EH (cell line): ENCODE measurements at regions not wholly inside any gene's neighbourhood (a gene's known extent, or its start where the extent isn't known, plus 50 kb on each side); places are given as distances from the start of the nearest gene placed in this dataset.
"Not testable (repeated sequence)": the region's sequence is repeated elsewhere in the genome, so short reads cannot be mapped to it uniquely, and the experiment has no call there.

ENCODE experiments used
- DNase-seq: peaks from one replicate; pipeline ENCODE4 v3.0.0-alpha.2; 2015; ENCODE audit warnings: low read depth

DNA sequence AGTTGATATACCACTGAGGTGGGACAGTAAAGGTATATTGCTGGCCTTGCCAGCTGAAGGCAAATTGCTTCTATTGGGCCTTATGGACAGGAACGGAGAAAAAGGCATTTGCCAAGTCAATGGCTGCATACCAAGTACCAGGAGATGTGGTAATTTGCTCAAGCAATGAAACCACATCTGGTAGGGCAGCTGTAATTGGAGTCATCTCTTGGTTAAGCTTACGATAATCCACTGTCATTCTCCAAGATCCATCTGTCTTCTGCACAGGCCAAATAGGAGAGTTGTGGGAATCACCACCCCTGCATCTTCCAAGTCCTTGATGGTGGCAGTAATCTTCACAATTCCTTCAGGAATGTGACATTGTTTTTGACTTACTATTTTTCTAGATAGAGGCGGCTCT, 350.7 kb upstream of the ADAMTS5 start:
- DNase-seq: not testable (repeated sequence)

GRCh38 chr21:27315373-27315772, 348.5 kb upstream of the ADAMTS5 start:
- DNase-seq: no peak

- DNase-seq: peak; percentile 79
Measured at GRCh38 chr21:27314131-27314530, 347.2 kb upstream of the ADAMTS5 start.

DNA sequence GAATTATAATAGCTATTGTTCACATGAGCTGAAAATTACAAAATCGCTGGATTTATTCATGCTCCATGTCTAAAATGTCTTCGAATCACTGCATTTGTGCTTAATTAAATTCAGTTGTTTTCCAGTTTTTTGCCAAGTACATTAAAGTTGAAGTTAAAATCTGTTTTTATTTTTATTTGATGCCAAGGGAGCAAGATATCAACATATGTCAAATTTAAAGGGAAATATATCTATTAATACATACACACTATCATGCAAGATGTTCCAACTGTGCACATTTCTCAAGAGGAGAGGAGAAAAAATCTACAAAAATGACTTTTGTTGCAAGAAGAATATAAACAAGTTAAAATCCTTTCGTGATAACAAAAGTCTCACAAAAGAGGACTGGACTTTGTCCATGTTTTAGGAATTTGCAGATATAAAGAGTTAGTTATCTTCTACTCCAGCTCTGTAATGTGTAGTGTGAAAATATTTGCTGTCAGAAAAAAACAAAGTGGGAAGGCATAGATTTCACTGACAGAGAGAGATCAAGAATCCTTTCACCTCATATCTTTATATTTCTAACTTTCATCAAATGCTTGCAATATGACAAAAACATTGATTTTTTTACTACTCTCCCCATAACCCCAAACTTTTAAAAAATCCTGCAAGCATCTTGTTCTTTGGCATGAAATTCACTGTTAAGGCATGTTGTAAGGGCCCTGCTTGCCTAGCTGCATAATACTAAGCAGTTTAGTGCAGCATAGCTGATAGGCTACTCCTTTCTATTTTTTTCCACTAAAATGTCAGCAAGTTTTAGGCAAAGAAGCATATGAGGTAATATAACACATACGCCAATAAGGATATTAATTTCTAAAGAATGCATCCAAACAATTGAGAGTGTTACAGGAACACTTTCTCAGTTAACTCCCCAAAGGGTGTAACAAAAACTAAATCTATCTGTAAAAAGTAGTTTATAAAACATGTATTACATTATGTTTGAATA, 340.2 kb upstream of the ADAMTS5 start:
- peak; percentile 49 for DNase-seq

DNA sequence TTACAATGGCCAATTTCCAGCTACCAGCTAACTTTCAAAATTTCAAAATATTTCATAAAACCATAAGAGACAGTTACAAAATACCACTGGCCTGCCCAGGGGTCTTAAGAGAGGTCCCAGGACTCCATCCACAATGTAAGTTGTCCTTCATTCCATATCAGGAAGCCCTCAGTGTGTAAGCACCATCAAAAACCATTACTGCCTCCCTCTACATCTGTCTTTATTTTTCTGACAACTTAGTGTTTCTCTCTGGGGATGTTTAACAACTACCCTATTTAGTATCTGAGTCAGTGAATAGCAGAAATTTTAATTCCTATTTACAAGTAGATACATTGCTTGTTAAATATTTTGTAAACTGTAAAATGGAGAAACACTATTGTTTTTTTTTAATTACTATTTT, 339.3 kb upstream of the ADAMTS5 start:
- no peak for DNase-seq

- no peak for DNase-seq
Measured at GRCh38 chr21:27301220-27301619, 334.3 kb upstream of the ADAMTS5 start.

GRCh38 chr21:27300770-27301169, 333.9 kb upstream of the ADAMTS5 start:
- DNase-seq: peak; percentile 58

- DNase-seq: no peak
Measured at GRCh38 chr21:27298465-27298864, 331.6 kb upstream of the ADAMTS5 start.

DNA sequence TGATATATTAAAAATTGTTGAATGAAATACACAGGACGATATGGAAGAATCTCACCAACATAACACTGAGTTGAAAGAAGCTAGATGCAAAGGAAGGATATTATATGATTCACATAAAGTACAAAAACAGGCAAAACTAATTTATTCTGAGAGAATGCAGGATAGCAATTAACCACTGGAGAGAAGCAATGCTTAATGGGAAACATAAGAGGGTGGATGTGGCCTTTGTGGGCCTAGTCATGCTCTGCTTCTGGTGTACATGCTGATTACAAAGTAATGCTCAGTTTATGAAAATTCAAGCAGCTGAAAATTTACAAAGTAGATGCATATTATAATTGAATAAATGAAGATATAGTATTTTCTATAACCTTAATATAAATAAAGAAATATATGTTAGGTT, 326.4 kb upstream of the ADAMTS5 start:
- no peak for DNase-seq

DNA sequence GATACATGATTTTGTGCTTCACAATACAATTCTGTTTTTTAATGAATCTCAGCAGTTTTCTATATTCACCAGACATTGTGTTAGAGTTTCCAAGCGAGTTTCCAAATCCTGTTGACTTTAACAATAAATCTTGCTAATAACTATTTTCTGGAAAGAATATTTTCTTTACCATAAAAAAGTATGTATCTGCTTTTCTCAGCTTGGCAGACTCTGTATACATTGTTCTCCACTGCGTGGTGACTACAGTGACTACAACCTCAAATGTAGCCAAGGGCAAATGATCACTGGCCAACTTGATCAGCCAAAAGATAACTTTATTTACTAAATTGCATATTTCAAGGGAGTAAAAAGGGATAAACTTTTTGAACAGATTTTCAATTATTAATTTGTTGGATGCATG, 325.9 kb upstream of the ADAMTS5 start:
- no peak for DNase-seq

GRCh38 chr21:27292229-27292628, 325.3 kb upstream of the ADAMTS5 start:
- DNase-seq: no peak

DNA sequence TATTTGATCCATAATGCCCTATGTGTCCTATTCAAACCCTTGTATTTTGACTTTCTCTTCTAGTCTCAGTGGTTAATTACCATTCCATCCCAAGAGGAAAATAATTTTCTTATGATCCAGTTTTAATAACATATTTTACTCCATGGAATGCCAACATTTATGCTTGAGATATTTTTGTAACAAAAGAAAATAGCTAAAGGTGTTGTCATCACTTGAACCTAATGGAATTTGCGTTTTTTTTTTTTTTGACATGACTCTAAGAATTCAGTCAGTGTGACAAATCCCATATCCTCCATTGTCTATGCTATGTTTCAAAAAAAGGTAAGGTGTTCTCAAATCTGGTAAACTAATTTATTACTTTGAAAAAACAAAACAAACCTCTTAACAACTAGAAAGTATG, 324.1 kb upstream of the ADAMTS5 start:
- DNase-seq: no peak

DNA sequence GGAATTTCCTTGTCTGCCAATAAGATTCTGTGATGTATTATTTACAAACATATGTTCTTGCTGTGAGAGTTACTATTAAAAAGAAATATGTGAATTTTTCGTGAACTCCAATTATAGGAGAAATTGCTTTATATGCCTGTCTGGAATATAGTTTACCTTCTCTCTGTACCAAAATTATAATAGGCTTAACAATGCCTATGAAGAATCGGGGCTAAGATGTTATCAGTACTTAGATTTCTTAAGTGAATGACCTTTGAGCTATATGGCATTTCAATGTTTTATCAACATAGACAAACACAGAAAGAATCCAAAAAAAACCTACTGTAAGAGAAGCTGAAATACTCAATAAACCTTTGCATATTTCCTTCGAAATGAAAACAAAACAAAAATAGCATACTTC, 323.1 kb upstream of the ADAMTS5 start:
- peak; percentile 59 for DNase-seq

- DNase-seq: no peak
Measured at GRCh38 chr21:27286760-27287159, 319.9 kb upstream of the ADAMTS5 start.

- peak; percentile 85 for DNase-seq
Measured at GRCh38 chr21:27277110-27277509, 310.2 kb upstream of the ADAMTS5 start.

DNA sequence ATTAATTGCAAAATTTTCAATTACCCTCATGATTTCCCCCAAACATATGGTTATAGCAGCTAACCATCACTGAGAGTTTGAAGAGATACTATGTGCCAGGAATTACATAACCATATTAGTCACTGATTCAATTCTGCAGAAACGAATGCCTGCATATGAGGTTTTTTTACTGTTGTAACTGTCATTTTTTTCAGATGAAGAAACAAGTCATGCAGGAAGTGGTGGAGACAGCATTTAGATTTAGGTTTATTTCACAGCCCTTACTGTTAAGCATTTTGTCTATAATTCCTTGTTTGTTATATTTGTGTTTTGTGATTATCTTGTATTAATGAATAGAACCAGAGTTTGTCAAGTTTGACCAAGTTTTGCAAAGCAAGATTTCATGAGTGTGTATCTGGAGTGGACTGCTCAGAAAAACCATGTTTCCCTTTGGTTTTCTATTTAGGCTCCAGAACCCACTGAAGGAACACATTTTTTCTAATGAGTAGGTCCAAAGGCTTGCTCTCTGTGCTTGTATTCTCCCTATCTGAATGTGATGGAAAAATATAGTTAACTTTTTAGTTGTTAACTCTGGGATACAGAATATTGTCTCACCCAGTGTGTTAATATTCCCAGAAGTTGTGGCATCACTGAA, 308.5 kb upstream of the ADAMTS5 start:
- DNase-seq: peak; percentile 88

GRCh38 chr21:27269644-27270043, 302.8 kb upstream of the ADAMTS5 start:
- peak; percentile 91 for DNase-seq

- DNase-seq: peak; percentile 86
Measured at GRCh38 chr21:27268290-27268689, 301.4 kb upstream of the ADAMTS5 start.

DNA sequence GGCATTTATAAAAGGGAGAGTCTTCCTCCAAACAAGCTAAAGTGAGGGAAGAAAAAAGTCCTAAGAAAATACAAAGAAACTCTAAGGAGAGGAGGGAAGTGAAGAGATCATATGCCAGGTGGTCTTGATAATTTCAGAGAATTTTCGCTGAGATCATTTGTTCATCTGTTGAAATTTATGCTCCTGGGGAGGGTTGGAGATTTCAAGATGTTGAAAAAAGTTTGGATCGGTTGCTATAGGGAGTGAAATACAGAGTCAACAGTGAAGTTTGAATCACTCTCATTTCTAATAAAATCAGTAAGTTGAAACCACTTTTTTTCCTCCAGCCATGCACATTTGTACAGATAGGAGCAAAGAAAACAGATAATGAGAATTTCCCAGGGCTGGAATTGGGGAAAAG, 299.1 kb upstream of the ADAMTS5 start:
- no peak for DNase-seq

DNA sequence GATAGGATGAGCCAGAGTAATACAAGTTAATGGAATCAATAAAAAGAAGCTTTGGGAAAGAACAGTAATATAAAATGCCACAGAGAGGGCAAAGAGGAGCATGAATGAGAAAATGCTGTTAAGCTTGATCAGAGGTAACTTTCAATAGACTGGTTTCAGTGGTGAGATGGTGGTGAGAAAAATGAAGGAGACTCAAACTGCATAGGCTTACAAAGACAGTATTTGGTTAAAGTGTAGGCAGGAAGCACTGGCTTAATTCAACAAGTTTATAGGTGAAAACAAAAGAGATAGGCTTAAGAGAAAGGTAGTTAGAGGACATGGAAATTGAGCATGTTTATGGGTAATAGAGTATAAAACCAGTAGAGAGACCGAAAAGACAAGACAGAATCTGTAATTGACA, 298.6 kb upstream of the ADAMTS5 start:
- DNase-seq: no peak

DNA sequence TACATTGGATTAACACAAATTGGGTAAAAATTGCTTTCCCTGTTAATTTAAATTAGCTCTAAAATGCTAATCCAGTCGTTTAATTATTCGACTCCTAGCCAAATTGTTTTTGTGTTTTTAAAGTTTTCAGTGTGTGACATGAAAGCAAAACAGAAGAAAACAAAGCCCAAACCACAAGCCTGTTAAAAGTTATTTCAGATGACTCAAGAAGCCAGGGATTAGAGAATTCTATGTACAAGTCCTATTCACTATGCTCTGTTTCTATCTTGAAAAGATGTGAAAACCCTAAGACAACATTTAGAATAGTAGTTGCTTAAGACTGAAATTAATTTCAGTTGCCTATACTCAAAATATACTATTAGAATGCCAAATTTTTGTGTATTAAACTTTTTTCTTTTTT, 294.8 kb upstream of the ADAMTS5 start:
- DNase-seq: no peak

DNA sequence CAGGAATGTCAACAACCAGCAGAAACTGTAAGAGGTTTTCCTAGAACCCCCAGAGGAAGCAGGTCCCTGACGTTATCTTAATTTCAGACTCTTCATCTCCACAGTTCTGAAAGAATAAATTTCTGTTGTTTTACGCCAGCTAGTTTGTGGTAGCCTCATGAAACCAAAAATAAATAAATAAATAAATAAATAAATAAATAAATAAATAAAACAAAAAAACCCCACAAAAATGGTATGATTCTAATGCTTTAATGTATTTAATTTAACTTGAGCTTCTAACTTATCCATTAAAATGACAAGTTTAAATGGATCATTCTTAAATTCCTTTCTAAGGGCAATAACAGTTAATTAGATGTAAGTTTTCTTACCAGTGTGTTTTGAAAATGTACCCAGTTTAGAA, 293.8 kb upstream of the ADAMTS5 start:
- DNase-seq: no peak

DNA sequence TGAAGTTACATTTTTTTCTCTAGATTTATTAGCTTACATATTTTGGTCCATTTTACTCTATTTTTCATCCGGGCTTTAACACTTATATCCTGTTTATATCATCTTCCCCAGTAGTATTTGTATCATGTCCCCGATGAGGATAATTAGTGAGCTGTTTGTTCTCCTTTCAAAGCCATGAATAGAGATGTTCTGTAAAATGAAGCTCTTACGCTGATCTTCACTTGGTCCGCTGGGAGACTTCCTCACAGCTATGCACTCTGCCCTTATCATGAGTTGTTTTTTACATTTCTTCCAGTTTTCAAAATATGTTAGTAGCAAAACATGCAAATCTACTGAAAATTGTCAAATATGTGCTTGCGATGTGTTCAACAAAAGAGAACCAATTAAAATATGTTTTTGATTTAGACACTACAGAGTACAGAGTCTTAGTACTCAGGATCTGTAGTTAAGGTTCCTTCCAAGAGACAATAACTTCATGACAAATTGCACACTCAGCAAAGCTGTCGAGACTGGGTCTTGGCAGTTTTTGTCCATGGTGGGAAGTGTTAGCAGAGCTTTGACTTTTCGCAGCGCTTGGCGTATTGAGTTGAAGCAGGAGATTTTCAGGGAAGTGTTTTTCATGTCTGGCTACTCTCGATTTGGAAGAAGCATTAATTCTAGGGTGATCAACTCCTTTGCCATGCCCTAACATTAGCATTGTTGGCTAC, 292.0 kb upstream of the ADAMTS5 start:
- no peak for DNase-seq
